ENCODE measurements at regions not wholly inside any gene's neighbourhood (a gene's known extent, or its start where the extent isn't known, plus 50 kb on each side); places are given as distances from the start of the nearest gene placed in this dataset.

DNA sequence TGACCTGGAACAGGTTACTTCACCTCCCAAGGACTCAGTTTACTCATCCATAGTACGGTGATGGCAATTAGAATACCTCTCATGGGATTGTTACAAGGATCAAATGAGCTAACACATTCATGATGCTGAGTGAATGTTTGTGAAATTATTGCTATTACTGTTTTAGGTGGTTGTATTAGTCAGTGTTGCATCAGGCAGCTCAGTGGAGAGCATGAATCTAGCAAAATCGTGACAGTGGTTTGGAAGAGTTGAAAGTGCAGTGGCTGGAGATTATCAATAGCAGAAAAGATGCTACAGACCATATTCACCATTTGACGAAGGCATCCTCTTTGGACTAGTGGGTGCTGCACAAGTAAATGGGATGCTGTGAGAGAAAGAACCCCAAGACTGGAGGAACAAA, 50.4 kb upstream of the CTNNBL1 start:
- no peak for DNase-seq

DNA sequence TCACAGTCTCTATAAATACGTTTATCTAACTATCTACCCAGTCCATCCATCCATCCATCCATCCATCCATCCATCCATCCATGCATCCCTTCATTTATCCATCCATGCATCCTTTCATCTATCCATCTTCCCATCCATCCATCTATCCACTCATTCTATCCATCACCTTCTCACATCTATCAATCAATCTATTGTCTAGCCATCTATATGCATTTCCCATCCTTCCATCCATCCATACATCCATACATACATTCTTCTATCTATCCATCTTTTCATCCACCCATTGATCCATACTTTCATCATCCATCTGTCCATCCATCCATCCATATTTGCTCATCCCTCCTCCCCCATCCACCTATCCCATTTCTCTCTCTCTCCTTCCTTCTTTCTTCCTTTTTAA, 51.6 kb upstream of the CTNNBL1 start:
- DNase-seq, result no peak

DNA sequence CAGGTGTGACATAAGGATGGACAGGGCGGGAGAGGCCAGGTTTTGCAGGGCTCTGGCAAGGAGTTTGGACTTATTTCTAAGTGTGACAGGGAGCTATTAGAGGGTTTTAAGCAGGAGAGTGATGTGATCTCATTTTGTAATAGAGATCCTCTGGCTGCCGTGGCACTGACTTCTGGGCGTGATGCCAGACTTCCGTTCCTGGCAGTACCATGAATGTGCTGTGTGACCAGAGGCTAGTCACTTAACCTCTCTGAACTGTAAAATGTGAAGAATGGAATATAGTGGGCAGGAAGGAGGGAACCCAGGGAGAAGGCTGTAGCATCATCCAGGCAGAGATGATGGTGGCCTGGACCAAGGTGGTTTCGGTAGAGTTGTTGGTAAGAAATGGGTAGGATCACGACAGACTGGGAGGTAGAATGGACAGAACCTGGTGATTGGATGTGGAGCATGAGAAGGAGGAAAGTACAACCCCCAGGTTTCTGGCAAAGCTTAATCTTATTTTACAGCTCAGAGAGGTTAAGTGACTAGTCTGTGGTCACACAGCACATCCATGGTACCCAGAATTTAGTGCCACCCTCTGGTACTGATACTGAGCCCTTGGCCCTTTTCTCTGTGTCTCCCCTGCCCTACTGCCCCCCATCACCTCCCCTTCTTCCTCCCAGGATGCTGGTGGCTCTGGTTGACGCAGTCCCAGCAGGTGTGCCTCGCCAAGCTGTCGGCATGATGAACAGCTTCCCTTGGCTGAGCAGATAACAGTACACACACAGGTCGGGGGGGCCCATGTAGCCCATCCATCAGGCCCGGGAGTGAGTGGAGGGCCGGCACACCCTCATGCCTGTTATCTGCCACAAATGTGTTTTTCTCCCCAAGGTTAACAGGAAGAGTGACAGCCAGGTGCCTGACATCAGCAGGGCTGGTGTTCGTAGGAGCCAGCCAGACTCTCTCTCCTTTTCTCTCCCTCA, 52.9 kb upstream of the CTNNBL1 start:
- DNase-seq, result peak; percentile 3

DNA sequence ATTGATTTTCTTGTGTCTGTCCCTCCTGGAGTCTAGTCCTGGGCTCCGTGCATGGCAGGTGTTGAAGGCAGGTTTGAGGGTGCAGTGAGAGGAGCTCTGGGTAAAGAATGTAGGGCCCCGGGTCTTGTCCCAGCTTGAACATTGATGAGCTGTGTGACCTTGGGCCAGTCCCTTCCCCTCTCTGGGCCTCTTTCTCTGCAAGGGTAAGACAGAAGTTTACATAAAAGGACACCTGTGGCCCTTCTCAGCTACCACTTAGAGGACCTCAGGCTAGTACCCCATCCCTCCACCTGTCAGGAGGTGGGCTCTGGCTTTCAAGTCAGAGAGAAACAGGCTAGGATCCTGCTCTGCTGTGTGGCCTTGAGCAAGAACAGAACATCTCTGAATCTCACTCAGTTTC, 55.3 kb upstream of the CTNNBL1 start:
- DNase-seq, result no peak

DNA sequence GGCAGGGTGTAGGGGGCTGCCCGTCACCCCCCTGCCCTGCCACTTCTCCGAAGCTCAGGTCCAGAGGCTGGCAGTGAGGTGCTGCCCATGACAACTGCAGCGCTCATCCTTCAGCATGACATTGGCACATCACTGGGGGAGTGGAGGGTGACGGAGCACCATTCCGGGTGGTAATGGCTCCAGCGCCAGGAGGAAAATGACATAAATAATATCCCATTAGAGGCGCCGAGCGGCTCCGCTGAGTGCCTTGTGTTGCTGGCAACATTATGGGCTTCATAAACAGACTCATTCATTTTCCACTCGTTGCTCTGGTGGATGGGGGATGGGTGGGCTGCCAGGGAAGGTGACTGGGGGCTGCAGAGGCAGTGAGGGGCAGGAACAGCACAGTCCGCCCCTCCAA, 56.9 kb upstream of the CTNNBL1 start:
- DNase-seq, result no peak

DNA sequence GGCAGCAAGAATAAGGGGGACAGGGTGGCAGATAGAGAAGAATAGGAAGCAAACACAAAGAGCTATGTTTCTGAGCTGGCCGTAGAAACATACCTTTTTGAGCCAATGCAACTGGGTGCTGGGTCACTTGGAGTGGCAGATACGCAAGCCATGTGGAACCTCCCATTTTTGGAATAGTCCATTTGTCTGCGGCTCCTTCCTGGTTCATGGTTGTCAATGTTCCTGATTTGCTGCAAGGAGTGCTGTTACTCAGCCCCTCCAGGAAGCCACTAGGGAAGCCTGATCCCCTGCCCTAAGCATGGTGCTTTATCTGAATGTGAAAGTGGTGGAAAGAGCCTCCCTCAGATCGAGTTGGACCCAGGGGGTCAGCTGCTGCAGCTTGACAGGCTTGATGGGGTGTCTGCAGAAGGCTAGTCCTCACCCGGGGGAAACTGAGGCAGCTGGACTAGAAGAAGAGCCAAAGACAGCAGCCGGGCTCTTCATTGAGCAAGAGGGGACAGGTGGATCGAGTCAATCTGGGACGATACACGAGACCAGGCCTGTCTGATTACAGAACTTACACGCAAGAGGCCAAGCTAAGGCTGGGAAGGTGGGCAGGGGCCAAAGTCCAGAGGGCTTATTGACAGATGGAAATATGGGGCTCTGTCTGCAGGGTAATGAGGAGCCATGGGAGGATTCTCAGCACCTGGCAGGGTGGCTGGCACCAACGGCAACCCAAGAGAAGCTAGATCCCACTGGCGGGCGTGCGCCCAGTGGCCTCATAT, 57.4 kb upstream of the CTNNBL1 start:
- DNase-seq, result no peak

DNA sequence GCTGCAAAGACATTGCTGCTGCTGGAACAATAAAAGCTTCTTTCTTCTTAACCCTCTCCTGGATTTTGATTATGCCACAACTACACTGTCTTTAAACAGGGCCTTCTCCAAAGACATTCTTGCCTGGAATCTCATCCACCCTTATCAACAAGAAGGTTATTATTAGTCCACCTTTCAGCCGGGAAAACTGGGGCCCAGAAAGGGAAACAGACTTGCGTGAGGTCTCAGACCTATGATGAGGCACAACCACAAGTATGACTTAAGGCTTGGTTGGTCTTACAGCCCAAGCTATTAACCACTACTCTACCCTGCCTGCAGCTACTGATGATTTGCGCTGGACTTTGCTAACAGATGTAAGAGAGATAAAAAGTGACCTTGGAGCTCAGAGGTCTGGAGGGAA, 62.8 kb upstream of the CTNNBL1 start:
- DNase-seq, result no peak

DNA sequence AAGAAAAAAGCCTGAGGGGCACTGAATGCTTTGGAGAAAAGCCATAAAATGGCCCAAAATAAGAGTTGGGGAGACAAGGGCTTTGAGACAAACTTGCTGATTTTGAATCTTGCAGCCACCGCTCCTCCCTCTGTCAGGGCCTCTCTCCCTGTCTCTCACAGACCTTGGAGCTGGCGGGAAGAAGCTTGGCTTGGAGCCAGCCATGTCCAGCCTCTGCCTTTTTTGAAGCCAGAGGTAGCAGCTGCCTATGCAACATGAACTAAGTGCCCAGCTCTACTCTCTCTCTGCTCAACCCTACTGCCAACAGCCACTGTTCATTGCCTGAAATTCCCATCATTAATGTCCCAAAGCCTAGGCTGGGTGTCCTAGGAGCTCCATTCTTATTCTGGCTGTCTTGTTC, 63.7 kb upstream of the CTNNBL1 start:
- peak; percentile 55 for DNase-seq

DNA sequence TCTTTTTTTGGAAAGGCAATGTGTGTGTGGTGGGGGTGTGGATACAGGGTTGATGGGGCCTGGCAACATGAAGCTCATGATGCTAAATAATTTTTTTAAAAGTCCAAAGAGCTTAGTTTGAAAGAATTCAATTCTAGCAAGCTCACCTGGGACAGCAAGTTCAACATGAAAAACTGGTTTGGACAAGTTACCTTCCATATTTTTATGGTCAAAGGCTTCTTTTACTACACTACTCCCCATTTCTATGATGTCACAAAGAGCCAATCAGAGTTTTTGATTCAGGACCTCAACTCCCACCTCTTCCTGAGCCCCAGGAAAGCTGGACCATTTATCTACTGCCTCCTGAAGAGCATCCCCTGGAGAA, 66.1 kb upstream of the CTNNBL1 start:
- peak; percentile 1 for DNase-seq

DNA sequence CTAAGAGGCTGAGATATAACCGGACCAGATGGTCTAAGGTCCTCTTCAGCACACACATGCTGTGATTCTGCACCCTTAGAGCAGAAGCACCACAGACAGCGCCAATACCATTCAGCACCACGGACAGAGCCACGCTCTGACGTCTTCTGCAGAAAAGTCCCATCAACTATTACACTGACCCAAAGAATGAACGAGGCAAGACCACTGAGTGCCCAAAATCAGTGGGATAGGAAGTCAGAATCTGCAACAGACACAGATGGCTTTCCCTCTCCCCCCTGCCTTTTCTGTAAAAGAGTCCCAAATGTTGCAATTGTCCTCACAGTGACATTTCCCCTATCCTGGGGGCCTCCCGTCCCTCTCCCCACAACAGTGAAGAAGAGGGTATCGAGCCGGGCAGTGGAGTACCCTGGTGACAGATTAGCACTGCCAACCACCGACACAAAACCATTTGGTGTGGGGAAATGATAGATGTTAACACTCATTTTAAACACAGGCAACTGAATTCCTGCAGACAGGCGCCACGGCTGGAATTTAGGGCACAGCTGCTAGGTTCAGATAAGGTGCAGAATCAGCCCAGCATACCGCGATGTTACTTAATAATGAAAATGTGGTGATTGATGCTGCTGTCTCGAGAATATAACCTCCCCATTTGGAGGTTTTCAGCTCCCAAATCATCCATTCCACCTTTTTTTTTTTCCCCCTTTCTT, 66.6 kb upstream of the CTNNBL1 start:
- peak; percentile 87 for DNase-seq

DNA sequence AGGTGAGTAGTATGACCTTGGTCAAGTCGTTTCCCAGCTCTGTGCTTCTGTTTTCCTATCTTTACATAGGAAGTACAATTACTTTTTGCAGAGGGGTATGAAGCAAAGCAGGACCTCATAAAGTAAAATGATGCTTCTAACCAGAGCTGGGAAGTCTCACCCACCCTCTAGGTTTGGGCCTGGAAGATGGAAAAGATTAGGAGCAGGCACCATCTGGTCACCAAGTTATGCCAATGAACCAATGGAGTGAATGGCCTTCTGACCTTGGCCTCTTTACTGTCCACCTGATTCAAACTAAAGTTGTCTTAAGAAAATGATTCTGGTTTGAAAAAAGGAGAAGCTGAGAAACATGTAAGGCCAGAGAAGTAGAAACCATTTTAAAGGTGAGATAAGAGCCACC, 68.9 kb upstream of the CTNNBL1 start:
- no peak for DNase-seq

DNA sequence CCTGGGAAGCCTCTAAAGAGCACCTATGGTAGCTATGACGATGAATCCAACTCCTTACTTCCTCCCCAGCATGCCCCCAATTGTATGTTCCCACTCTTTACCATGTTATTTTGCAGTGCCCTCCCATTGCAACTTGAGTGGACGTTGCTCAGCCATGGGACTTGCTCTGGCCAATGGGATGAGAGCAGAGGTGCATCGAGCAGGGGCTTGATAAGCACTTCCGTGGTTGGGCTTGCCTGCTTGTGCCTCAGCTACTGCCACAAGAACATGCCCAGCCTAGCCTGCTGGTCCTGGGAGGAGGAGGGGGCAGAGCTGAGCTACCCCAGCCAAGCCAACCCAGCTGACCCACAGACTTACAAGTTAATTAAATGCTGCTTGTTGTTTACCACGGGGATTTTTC, 71.1 kb upstream of the CTNNBL1 start:
- no peak for DNase-seq

DNA sequence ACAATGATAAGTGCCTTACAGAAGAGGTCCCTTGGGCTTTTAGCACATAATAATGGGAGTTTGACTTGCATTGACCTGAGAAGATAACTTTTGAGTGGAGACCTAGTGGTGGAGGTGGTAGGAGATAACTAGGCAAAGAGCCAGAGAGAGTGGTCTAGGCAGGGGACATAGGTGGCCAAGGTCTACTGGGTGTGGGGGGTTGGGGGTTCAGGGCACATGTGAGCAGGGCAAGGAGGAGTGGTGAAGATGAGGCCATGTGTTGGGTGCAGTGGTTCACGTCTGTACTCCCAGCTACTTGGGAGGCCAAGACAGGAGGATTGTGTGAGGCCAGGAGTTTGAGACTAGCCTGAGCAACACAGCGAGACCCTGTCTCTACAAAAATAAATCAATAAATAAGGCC, 74.3 kb upstream of the CTNNBL1 start:
- no peak for DNase-seq

DNA sequence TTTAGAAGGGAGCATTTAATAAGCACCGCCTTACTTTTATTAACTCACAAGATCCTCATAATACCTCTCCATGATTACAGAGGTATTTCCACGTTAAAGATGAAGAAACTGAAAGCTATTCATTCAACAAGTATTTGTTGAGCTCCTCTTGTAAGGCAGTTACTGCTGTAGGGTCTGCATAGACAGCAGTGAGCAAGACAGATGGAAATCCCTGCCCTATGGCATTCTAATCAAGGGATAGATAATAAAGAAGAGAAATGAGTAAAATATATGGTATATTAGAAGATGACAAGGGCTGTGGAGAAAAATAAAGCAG, 77.8 kb upstream of the CTNNBL1 start:
- DNase-seq, result no peak

DNA sequence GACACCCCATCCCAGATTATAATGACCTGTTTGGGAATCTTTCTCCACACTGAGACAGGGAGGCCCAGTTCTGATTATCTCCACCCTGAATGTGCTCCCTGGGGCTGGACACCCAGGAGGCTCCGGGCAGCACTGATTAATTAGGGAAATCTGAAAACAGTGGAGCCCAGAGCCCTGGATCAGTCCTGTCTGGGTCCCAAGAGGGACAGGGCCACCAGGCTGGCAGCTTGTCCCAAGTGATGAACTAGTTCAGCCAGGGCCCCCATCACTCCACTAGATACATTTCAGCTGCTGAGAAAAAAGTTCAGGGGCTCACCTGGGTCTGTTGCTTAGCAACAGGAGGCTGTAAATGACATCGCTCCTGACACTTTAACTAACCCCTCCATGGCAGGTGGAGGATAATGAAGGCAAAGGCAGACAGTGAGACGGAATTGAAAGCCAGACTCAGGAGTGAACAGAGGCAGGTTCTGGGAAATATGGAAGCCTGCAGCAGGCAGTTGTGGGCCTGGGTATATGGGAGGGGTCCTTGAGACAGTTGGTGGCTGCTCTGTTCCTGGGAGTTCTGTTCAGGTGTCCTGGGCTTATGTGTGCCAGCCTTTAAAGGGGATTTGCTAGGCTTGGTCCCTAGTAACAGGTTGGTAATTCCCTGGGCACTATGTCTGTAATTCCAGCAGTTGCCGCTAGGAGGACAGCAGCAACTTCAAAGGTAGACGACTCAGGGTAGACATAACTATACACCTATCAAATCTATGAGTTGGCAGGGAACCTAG, 78.3 kb upstream of the CTNNBL1 start:
- peak; percentile 15 for DNase-seq

DNA sequence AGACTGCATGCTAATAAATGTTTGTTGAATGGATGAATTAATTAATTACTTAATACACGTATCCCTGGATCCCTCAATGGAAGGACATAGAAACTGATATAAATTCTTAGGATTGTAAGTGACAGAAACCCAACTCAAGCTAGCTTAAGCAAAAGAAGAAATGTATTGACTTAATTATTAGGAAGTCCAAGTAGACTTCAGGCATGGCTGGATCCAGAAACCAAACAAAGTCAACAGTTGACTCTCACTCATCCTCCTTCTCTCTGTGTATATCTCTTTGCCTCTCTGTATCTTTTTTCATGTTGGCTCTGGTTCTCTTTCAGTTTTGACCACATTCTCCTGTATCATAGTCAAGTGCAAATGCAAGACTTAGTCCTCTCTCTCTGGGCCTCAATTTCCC, 82.0 kb upstream of the CTNNBL1 start:
- DNase-seq, result no peak

DNA sequence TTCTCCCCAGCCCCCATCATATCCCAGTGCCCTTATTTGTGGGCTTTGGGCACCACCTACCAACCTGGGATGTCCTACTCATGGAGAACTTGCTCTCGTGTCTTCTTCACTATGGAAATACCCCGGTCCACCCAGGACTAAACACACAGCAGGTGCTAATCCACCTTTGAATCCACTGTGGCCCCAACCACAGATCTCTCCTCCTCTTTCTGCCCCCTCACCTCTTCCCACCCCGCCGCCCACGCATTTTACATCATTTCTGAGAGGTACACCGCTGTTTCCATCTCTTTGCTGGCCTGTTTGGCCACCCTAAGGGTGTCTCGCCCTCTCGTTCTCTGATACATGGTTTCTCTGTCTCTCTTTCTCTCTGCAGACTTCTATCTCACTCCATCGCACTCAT, 82.5 kb upstream of the CTNNBL1 start:
- no peak for DNase-seq

DNA sequence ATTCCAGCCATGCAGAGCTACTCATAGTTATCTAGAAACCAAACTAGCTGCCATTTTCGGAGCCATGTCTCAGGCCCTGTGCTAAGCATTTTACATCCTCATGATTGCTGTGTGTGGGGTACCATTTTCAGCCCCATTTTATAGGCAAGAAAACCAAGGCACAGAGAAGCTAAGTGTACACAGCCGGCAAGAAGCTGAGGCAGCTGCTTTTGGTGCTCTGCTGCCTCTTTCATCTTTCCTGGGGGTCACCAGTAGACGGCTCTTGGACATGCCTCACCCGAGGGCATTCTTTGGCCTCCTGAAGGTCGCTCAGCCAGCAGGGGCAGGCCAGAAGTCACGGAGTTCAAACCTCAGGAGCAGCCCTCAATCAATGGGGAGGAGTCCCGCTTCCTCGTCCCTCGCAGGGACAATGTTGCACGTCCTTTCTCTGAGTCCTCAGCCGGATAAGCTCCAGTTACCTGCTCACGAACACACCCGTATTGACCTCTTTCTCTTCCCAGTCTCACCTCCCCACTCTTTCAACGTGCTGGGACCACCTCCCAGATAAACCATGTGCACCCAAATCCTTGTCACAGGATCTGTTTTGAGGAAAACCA, 82.6 kb upstream of the BLCAP start:
- no peak for DNase-seq

DNA sequence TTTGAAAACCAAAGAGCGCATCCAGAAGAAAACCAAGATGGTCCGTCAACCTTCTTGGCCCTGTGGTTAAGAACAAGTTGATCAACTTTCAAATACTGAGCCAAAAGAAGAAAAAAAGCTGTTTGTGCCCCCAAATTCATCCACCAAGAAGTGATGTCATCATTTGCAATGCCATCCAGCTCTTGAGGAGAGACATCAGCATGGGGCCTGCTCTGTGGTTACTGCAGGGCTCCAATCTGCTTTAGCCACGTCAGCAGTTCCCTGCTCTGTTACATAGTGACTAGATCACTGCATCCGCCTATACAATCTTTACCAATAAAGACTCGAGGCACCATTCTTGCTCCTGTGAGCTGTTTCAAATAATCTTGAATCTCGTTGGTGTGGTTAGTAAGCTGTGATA, 75.0 kb upstream of the BLCAP start:
- no peak for DNase-seq

DNA sequence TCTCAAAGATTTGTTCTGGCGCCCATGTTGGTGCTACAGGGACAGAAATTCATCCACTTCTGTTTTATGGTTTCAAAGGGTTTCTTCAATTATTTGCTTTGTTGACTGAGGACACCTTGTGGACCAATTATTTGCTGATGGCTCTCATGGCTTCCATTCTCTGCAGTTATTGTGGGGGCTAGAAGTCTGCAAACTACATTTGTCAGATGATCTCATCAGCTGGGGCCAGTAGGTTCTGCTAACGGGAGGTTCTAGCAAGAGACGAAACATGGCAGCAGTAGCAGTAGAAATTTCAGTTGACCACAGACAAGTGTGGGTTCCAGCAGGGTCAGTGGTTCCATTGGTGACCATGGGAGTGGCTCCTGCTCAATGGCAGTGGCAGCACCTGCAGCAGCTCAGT, 72.8 kb upstream of the BLCAP start:
- no peak for DNase-seq

DNA sequence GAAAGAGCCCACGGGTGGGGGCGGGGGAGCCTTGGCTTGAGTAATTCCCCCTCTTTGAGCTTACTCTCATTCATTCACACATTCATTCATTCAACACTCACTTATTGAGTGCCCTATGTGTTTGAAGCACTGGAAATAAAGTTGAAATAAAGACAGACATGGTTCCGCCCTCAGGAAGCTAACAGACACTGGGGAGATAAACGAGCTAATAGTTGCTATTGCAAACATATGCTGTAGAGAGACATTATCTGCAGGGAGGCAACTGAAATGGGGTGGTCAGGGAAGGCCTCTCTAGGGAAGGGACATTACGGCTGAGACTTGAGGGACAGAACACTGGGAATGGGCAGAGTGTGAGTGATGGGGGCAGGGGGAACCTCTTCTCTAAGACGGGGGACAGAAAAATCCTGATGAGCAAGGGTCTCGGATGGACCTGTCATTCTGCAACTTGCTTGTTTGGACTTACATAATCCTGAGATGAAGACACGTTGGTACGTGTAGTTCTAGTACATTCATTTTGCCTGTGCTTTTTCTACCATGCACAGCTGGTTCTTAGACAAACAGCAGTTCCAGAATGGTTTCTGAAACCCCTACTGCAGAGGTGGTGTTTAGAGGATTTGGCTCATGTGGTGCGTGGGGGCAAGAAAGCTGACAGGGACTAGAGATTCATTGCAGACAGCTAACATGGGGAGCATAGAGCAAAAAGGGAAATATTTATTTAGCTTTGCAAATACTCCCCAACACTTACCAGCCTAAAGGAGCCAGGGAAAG, 71.1 kb upstream of the BLCAP start:
- peak; percentile 20 for DNase-seq

All from tongue (tissue), 1 donor.